Left kidney (tissue), 1 donor: ENCODE measurements at regions not wholly inside any gene's neighbourhood (a gene's known extent, or its start where the extent isn't known, plus 50 kb on each side); places are given as distances from the start of the nearest gene placed in this dataset.
A peak's percentile ranks its signal among the peaks of the same experiment; 100 is the strongest.
"Not testable (repeated sequence)": the region's sequence is repeated elsewhere in the genome, so short reads cannot be mapped to it uniquely, and the experiment has no call there.

ENCODE experiments used
- DNase-seq: peaks from one replicate; pipeline ENCODE4 v3.0.0-alpha.2; 2013

- no peak for DNase-seq
Measured at GRCh38 chr11:91308069-91308468, 916.5 kb upstream of the FAT3 start.

- DNase-seq, result no peak
Measured at GRCh38 chr11:91305402-91305801, 919.2 kb upstream of the FAT3 start.

DNA sequence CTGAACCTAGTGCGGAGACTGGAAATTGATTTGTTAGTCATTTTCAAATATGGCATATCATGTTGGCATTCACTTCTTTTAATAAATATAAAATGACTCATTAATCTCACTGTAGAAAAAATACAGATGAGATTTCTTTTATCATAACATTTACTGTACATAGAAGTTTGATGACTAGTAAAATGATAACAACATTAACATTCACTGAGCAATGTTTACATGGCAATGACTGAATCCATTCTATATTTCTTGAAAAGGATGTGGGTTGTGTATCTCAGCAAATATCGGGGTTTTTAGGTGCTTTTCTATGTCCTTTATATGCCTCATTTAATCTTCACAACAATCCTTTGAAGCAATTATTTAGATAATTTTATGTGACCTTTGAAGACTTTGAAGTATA is 920.9 kb upstream of the FAT3 start:
- no peak for DNase-seq

- no peak for DNase-seq
Measured at GRCh38 chr11:91299980-91300379, 924.6 kb upstream of the FAT3 start.

DNA sequence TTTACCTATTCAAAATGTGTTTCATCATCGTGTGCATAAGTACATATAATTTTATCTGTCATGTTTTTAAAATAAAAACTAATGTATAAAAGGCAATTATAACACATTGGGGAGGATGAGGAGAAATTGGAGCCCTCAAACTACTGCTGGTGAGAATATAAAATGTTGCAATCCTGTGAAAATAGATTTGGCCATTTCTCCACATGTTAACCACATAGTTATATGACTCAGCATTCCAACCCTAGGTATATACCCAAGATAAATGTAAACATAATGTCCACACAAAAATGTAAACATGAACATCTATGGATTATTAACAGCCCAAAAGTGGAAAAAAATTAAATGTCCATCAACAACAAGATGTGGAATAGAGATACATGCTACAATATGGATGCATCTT is 928.0 kb upstream of the FAT3 start:
- no peak for DNase-seq

GRCh38 chr11:91295591-91295990 is 929.0 kb upstream of the FAT3 start:
- DNase-seq, result no peak

GRCh38 chr11:91293119-91293518 is 931.5 kb upstream of the FAT3 start:
- no peak for DNase-seq

GRCh38 chr11:91272089-91272488 is 952.5 kb upstream of the FAT3 start:
- no peak for DNase-seq

- not testable (repeated sequence) for DNase-seq
Measured at GRCh38 chr11:91268512-91269295, 955.9 kb upstream of the FAT3 start.

DNA sequence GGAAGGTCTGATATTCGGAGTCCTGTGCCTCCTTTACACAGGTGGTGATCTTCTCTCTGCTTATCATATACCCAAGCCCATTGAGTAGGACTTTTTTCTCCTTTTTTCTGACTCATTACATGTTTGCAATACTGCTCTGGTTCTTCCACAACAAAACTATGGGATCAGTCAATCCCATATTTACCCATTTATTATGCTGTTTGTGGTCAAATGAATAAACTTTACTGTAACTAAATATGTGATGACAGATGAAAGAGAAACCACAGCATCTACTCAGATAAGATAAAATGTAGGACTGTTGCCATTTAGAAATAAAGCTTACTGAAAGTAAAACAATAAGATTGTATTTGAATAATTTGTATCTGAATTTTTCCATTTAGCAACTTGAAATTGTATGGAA is 958.7 kb upstream of the FAT3 start:
- no peak for DNase-seq

- DNase-seq, result no peak
Measured at GRCh38 chr11:91264481-91264880, 960.1 kb upstream of the FAT3 start.

GRCh38 chr11:91263496-91264365 is 960.9 kb upstream of the FAT3 start:
- DNase-seq, result peak; percentile 36

DNA sequence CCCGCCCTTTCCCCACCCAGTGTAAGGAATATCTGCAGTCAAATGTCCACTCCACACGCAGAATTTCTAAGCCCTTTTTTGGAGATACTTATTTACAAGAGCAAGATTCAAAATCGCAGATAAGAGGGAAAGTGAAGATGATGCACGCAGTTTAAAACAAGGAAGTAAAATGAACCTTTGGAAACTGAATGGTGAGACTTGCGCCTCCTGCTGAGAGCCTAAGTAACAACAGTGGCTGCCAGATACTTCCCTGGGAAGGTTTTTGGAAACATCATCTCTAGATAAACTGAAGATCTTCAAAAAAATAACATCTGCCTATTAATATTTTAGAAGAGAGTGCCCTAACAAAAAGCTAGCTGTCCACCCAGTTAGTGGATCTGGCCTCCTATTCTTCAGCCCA is 963.1 kb upstream of the FAT3 start:
- no peak for DNase-seq

- no peak for DNase-seq
Measured at GRCh38 chr11:91258876-91259275, 965.7 kb upstream of the FAT3 start.

- DNase-seq, result no peak
Measured at GRCh38 chr11:91257667-91258066, 967.0 kb upstream of the FAT3 start.

DNA sequence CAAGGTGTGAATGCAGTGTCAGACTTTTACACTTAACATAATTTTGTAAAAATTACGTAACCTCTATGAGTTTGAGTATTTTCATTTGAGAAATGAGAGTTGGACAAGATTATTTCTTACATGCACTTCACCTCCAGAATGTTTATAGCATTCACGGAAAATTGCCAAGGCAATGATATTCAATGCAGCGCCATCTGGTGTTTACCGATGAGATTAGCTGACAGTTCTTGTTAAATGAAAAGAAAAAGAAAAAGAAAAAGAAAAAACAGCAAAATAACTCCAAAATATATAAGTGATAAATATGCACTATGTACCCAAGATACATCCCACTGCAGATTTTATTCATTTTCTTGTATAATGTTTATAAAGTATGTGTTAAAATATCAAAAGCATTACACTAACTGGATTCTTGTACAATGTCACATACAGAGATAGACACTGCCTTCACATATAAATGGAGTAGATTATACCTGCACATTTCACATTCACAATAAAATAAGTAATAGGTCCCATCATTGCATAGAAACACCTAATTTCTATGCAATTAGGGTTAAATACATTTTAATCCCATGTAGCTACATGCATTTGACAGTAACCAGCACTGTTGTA is 976.3 kb upstream of the FAT3 start:
- peak; percentile 39 for DNase-seq

- no peak for DNase-seq
Measured at GRCh38 chr11:91247009-91247735, 977.4 kb upstream of the FAT3 start.

DNA sequence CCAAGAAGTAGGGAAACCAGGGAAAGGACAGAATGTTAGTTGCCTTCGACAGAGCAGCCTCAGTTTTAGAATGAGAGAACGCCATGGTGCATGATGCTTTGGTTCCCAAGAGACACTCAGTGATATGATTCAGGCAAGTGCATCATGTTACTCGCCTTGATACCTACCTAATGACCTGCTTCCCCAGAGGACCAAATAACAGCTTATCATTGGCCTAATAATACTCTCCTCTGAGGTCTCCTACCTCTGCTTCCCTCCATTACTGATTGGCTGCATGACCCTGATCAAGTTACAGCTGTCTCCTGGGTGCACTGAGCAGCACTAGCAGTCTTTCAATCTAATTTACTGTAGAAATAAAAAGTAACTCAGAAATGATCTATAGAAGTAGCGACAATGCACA is 979.7 kb upstream of the FAT3 start:
- DNase-seq, result no peak

DNA sequence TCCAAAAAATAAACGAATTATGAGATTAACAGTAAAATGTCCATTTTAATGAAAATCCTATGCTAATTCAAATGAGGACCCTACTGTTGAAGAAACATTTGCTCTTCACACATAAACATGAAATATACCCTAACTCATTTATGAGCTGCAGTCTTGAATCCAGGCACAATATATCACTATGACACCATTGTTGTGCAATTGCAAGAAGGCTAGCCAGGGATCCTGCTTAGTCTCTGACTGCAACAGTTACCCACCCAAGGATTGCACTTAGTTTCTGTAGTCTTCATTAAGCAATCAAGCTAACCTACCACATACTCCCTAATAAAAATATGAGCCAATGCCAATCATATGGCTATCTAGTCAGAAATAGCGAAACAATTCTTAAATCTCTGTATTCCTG is 981.0 kb upstream of the FAT3 start:
- no peak for DNase-seq

GRCh38 chr11:91243051-91243450 is 981.6 kb upstream of the FAT3 start:
- DNase-seq, result no peak

- no peak for DNase-seq
Measured at GRCh38 chr11:91241226-91241625, 983.4 kb upstream of the FAT3 start.

DNA sequence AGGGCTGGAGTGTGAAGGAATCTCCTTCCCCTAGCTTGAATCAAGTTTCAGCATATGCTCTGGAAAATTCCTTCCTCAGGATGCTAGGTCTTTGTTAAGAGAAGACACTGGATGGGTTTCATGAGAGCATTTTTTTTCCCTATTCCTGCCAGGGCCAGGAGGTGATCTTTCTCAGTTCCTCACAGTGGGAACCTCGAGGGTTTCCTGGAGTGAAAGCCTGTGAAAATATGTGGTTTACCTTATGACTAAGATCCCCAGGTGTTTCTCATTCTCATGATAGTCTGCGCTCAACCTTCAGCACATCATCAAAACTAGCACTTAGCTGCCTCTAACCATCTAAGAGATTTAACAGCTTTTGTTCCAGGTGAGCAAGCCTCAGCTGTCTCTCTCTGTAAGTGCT is 985.3 kb upstream of the FAT3 start:
- DNase-seq, result no peak
